Femur (tissue), 1 donor: ENCODE measurements at regions not wholly inside any gene's neighbourhood (a gene's known extent, or its start where the extent isn't known, plus 50 kb on each side); places are given as distances from the start of the nearest gene placed in this dataset.

Experiments
- DNase-seq: peaks from one replicate; pipeline ENCODE4 v3.0.0-alpha.2; 2017

GRCh38 chr12:88418856-88419497 is 161.3 kb downstream of the KITLG start:
- no peak for DNase-seq

GRCh38 chr12:88419794-88420193 is 160.5 kb downstream of the KITLG start:
- DNase-seq: no peak

DNA sequence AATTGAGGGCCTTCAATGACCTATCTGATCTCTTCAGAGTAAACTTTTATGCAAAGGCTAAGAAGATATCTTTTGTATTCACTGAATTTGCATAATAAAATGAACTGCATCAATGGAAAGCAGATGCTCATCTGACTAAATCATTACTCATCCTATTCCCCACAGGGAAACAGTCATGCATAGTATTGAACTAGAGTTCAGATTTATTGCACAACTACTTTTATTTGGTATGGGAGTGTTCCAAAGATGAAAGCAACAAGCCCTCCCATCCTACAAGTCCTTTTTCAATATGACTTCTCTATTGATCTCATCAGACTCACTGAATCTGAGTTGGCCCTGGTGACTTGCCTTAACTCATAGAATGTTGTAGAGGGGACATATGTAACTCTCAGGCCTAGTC is 159.8 kb downstream of the KITLG start:
- no peak for DNase-seq

DNA sequence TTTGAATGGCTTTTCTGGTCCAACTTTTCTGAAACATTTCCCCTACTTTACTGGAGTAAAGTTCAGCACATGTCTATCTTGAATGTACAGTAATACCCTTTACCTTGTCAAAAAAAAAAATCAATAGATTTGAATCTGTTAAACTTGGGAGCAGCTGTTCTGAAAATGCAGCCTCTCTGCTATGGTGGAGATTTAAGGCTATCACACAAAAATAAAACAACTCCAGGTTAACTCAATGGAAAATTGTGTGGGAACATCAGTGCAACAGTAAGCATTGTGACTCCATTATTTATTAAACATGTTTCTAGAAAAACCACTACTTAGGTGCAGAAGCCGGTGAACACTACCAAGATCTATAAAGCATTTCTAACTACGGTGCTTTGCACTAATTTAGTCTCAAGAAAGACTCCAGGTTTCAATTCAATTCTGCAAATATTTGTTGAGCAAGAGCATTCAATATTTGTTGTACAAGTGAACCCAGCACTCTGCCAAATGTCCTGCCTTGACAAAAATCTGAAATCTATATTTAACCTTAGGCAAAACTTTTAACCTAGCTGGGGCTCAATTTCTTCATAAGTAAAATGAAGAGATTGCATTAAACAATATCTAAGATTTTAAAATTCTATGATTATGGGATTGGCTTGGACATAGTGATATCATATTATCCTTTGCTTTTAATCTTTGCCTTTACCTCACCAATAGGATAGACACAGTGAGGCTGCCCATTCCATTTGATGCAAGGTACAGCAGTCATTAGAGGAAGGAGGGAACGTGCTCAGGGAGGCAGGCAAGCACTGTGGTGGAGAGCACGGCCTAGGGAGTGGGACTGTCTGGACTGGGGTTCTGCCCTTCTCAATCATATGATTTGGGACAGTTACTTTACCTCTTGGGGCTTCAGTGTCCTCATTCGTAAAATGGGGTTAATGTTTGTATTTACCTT is 155.2 kb downstream of the KITLG start:
- DNase-seq: no peak

DNA sequence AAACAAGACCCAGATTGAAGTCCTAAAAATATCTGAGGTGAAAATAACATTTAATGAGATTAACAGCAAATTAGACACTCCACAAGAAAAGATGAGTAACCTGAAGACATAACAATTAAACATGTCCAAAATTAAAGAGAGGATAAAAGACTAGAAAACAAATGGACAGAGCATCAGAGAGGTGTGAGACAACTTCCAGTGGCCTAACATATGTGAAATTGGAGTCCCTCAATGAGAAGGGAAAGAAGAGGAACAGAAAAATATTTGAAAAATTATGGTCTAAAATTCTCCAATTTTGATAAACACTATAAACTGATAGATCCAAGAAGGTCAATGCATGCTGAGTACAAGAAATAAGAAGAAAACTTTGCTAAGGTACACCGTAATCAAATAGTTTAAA is 151.9 kb downstream of the KITLG start:
- no peak for DNase-seq

DNA sequence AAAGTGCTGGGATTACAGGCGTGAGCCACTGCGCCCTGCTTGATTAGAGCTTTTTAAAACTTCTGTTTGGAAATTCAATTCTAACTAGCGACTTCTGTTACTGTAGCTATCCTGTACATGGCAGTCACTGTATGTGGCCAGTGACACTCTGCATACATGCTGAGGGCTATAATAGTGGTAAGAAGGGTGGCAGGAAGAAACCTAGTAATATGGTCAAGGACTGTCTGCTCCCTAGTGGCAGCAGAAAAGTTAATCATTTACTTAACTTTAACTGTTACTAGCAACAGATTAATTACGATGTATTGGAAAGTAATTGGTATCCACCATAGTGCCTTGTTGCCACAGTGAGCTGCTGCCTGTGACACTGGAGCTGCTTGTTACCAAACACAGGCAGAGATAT is 149.0 kb downstream of the KITLG start:
- no peak for DNase-seq

DNA sequence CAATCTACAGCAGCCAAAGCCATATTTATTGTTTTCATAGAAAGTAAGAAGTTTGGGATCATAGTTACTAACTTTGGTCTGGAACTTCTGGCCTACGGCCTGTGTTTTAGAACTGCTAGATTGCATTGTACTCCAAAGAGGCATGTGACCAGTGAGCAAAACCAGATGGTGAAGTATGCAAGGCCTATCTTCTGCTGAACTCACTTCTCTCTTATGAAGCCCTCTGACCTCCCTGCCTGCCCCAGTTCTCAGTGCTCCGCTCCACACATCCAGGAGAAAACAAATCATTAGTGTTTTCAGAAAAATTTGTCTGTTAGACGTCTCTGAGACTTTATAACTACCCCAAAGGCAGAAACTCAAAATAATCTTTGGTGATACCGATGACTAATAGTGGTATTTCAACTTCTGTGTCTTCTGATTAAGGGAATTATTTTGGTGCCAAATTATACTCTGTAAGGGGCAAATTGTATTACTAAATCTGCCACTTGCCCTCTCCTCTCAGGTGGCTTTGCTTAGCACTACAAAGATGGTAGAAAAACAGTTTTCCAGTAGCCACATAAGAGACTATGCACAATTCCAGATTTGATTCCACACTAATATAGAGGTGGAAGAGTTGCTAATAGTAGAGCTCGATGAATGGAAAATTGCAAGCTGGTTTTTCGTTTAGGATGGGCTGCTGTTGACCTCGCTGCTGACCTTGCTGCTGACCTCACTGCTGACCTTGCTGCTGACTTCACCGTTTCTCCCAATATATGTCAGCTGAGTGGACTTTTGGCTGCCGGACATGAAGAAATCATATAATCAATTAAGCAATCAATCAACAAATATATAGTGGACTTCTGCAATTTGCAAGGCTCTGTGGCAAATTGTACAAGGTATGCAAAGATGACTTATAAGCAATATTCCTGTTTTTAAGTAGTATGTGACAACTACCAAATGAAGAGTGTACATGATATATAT is 147.5 kb downstream of the KITLG start:
- DNase-seq: no peak

- DNase-seq: no peak
Observed at GRCh38 chr12:88433997-88434703, 146.1 kb downstream of the KITLG start.

- DNase-seq: no peak
Observed at GRCh38 chr12:88435334-88436076, 144.8 kb downstream of the KITLG start.

- no peak for DNase-seq
Observed at GRCh38 chr12:88437226-88437625, 143.0 kb downstream of the KITLG start.
